Natural killer cell (primary cell): ENCODE measurements at regions not wholly inside any gene's neighbourhood (a gene's known extent, or its start where the extent isn't known, plus 50 kb on each side); places are given as distances from the start of the nearest gene placed in this dataset.

Source experiments
- ATAC-seq, 3 donors: fragments of 150-1000 bp in 2 of 3; fragments of 200-7000 bp in 1 of 3; cut with Tn5 transposase; 1 replicate in 1 of 3; 2 replicates in 2 of 3; pipeline ENCODE4 v1.10.0; 2021; ENCODE audit warnings: mild to moderate bottlenecking in 2 of 3, moderate library complexity in 2 of 3
- DNase-seq, 2 donors: peaks; one replicate each; pipeline versions ENCODE4 v3.0.0 to v3.0.0-alpha.2; 2013 to 2021; ENCODE audit warnings: mixed read lengths in 1 of 2
- H3K27ac ChIP-seq: one replicate; pipeline ENCODE4 v1.5.1; 2013; ENCODE audit warnings: mild to moderate bottlenecking, low read length
- H3K27me3 ChIP-seq: one replicate; pipeline ENCODE4 v1.6.1; 2013; ENCODE audit warnings: low read length; ENCODE audit not compliant: control insufficient read depth, insufficient read depth
- H3K36me3 ChIP-seq: one replicate; pipeline ENCODE4 v1.6.1; 2013; ENCODE audit warnings: low read length; ENCODE audit not compliant: control insufficient read depth, insufficient read depth
- H3K4me1 ChIP-seq: one replicate; pipeline ENCODE4 v1.6.1; 2013; ENCODE audit warnings: low read length; ENCODE audit not compliant: control insufficient read depth, insufficient read depth
- H3K4me3 ChIP-seq: one replicate; pipeline ENCODE4 v1.5.1; 2013; ENCODE audit warnings: low read length
- H3K9me3 ChIP-seq: one replicate; pipeline ENCODE4 v1.6.1; 2013; ENCODE audit warnings: low read length; ENCODE audit not compliant: control insufficient read depth, insufficient read depth
- H3K27ac Mint-ChIP-seq, 2 donors: one replicate each; pipeline ENCODE4 v1.8.0; 2022; ENCODE audit warnings: mild to moderate bottlenecking in 2 of 2, mixed read lengths in 2 of 2, moderate library complexity in 1 of 2
- H3K27me3 Mint-ChIP-seq, 2 donors: one replicate each; pipeline ENCODE4 v1.8.0; 2022; ENCODE audit warnings: low read depth in 2 of 2, mixed read lengths in 2 of 2
- H3K36me3 Mint-ChIP-seq: one replicate; pipeline ENCODE4 v1.8.0; 2022; ENCODE audit warnings: mixed read lengths
- H3K4me1 Mint-ChIP-seq, 2 donors: one replicate each; pipeline ENCODE4 v1.8.0; 2022; ENCODE audit warnings: mixed read lengths in 2 of 2
- H3K4me3 Mint-ChIP-seq: one replicate; pipeline ENCODE4 v1.8.0; 2022; ENCODE audit warnings: mild to moderate bottlenecking, moderate library complexity, mixed read lengths
- H3K9me3 Mint-ChIP-seq, 2 donors: one replicate each; pipeline ENCODE4 v1.8.0; 2022; ENCODE audit warnings: mixed read lengths in 2 of 2
- CTCF ChIP-seq: fragments of 200-600 bp; IDR thresholded peaks from one replicate; pipeline ENCODE4 v1.8.0; 2022; ENCODE audit warnings: antibody characterized with exemption
- WGBS: methylation state at CpG from one replicate; pipeline ENCODE4 v1.1.7; 2013; ENCODE audit warnings: missing lambda C conversion rate; ENCODE audit not compliant: insufficient coverage; 5-methylcytosine and 5-hydroxymethylcytosine counted together
- intact Hi-C: fragments of 100-400 bp; cut with micrococcal nuclease; formaldehyde crosslinking; loops from one replicate; pipeline ENCODE4 v1.14.2; 2022

GRCh38 chr15:96222981-96223380, 107.5 kb upstream of the NR2F2 start:
- Mint-ChIP-seq H3K36me3 (peaks cover 4% of the 10 kb centered on the region), H3K4me1 (no peaks in the 10 kb centered on the region), H3K27ac (no peak overlapping the region), H3K27me3 (peaks cover 38 to 68% of the 10 kb centered on the region in 2 donors), H3K4me3 (no peak overlapping the region), H3K9me3 (no peaks in the 10 kb centered on the region)
- Histone ChIP-seq H3K4me1 (no peaks in the 10 kb centered on the region), H3K9me3 (no peaks in the 10 kb centered on the region), H3K36me3 (no peaks in the 10 kb centered on the region), H3K4me3 (no peak overlapping the region), H3K27me3 (no peaks in the 10 kb centered on the region), H3K27ac (no peak overlapping the region)
- intact Hi-C loops = no loop called here
- no peak for ATAC-seq
- 61% methylated on average over 10 of the region's 10 CpGs for WGBS
- no peak for TF ChIP-seq CTCF
- DNase-seq = no peak

- no peak overlapping the region for H3K27ac ChIP-seq
- intact Hi-C loops = no loop called here
- no peaks in the 10 kb centered on the region for H3K4me1 Mint-ChIP-seq
- no peak for DNase-seq
- peaks cover 4% of the 10 kb centered on the region for H3K36me3 Mint-ChIP-seq
- no peak overlapping the region for H3K27ac Mint-ChIP-seq
- no peaks in the 10 kb centered on the region for H3K36me3 ChIP-seq
- no peak for ATAC-seq
- H3K27me3 ChIP-seq = no peaks in the 10 kb centered on the region
- no peak overlapping the region for H3K4me3 ChIP-seq
- H3K4me3 Mint-ChIP-seq = no peak overlapping the region
- H3K9me3 ChIP-seq = no peaks in the 10 kb centered on the region
- TF ChIP-seq CTCF = no peak
- peaks cover 31 to 66% of the 10 kb centered on the region in 2 donors for H3K27me3 Mint-ChIP-seq
- WGBS = 100% methylated on average over 2 of the region's 2 CpGs
- no peaks in the 10 kb centered on the region for H3K4me1 ChIP-seq
- no peaks in the 10 kb centered on the region for H3K9me3 Mint-ChIP-seq
Observed at GRCh38 chr15:96223939-96224338, 106.6 kb upstream of the NR2F2 start.

GRCh38 chr15:96225642-96226259, 104.7 kb upstream of the NR2F2 start:
- no peak for ATAC-seq
- Histone ChIP-seq H3K27me3 (no peaks in the 10 kb centered on the region), H3K4me3 (no peak overlapping the region), H3K36me3 (no peaks in the 10 kb centered on the region), H3K4me1 (no peaks in the 10 kb centered on the region), H3K9me3 (no peaks in the 10 kb centered on the region), H3K27ac (no peak overlapping the region)
- Mint-ChIP-seq H3K9me3 (no peaks in the 10 kb centered on the region), H3K27me3 (peaks cover 31 to 61% of the 10 kb centered on the region in 2 donors), H3K27ac (no peak overlapping the region), H3K4me1 (no peaks in the 10 kb centered on the region), H3K4me3 (no peak overlapping the region), H3K36me3 (peaks cover 4% of the 10 kb centered on the region)
- no peak for DNase-seq
- intact Hi-C loops = no loop called here
- TF ChIP-seq CTCF = no peak
- 51% methylated on average over 5 of the region's 5 CpGs for WGBS

GRCh38 chr15:96230526-96231181, 99.8 kb upstream of the NR2F2 start:
- Histone ChIP-seq H3K4me1 (no peaks in the 10 kb centered on the region), H3K27ac (no peak overlapping the region), H3K27me3 (no peaks in the 10 kb centered on the region), H3K36me3 (no peaks in the 10 kb centered on the region), H3K4me3 (no peak overlapping the region), H3K9me3 (no peaks in the 10 kb centered on the region)
- Mint-ChIP-seq H3K27me3 (peaks cover 21 to 30% of the 10 kb centered on the region in 2 donors), H3K4me1 (no peaks in the 10 kb centered on the region), H3K9me3 (no peaks in the 10 kb centered on the region), H3K4me3 (no peak overlapping the region), H3K27ac (no peak overlapping the region), H3K36me3 (peaks cover 4% of the 10 kb centered on the region)
- no peak for ATAC-seq
- no peak for DNase-seq
- intact Hi-C loops = no loop called here
- TF ChIP-seq CTCF = no peak
- WGBS = 86% methylated on average over 3 of the region's 3 CpGs
